ENCODE measurements at regions not wholly inside any gene's neighbourhood (a gene's known extent, or its start where the extent isn't known, plus 50 kb on each side); places are given as distances from the start of the nearest gene placed in this dataset.

DNA sequence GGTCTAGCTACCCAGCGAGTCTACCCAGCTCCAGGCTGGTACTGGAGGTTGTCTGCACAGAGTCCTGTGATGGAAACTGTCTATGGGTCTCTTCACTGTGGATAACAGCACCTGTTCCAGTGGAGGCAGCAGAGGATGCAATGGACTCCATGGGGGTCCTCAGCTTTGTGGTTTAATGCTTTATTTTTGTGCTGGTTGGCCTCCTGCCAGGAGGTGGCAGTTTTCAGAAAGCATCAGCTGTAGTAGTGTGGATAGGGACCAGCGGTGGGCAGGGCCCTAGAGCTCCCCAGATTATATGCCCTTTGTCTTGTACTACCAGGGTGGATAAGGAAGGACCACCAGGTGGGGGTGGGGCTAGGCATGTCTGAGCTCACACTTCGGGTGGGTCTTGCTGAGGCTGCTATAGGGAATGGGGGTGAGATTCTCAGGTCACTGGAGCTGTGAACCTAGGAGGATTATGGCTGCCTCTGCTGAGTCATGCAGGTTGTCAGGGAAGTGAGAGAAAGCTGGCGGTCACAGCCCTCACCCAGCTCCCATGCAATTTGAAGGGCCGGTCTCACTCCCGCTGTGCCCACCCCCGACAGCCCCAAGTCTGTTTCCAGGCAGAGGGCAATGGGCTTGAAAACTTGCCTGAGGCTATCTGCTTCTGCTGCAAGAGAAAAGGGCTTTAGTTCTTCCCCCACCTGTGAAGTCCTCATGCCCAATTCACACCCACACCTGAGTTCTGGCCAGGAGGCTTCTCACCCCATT lies 397.1 kb downstream of the TLE1 start:
- in situ Hi-C loops (cut with MboI; ENCODE audit: low sequenced_read_pairs): no loop called here

DNA sequence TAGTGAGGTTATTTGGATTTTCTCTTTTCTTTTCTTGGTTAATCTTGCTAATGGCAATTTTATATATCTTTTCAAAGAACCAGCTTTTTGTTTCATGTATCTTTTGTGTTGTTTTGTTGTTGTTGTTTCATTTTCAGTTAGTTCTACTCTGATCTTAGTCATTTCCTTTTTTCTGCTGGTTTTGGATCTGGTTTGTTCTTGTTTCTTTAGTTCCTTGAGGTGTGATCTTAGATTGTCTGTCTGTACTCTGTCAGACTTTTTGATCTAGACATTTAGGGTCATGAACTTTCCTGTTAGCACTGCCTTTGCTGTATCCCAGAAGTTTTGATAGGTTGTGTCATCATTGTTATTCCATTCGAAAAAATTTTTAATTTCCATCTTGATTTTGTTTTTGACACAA lies 399.7 kb downstream of the TLE1 start:
- in situ Hi-C loops (cut with MboI; ENCODE audit: low sequenced_read_pairs): no loop called here

DNA sequence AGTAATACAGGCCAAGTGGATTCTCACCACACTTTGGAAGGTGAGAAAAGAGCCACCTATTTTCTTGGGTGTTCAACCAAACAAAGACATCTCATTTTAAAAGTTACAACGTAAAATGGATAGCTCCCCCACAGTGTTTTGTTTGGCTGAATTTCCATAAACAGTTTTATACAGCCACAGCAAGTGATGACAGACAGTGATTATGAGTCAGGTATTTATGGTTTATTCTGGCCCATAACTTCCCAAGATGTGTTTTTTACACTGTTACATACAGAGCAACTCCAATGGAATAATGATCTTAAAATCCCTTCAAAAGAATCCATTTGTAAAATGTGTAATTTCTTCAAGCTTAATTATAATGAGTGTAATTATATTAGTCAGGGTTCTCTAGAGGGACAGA lies 421.3 kb downstream of the TLE1 start:
- in situ Hi-C loops (cut with MboI; ENCODE audit: low sequenced_read_pairs): no loop called here

DNA sequence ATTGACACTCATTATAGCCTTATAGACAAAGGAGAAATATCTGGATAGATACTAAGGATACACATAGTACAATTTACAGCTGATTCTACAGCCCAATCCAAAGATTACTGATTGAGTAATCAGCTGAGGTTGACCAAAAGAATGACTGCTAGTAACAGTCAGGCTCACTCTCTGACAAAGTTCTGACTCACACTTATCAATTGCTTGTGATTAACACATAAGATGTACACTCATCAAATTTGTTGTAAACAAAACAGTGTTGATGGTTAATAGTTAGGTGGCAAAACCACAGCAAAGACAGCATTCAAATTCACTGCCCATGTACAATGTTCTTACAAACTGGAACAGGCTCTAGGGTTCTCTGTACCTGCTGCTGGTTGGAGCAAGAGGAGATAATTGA lies 422.7 kb downstream of the TLE1 start:
- in situ Hi-C loops (cut with MboI; ENCODE audit: low sequenced_read_pairs): no loop called here

DNA sequence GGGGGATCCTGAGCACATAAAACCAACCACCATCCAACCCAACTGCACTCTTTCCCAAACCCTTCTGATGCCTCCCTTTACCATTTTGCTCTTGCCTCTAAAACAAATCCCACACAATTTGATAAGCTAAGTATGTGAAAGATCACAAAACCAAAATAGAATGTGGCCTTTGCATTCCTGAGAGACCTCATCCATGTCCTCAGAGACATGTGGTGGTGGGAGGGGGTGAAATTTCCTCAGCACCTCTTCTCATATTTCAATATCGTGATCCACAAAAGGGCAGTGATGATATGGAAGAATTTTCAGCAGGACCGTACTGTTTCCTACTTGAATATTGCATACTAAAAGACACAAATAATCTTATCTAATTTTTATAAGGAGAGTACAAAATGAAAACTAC lies 423.3 kb downstream of the TLE1 start:
- in situ Hi-C loops (cut with MboI; ENCODE audit: low sequenced_read_pairs): no loop called here

DNA sequence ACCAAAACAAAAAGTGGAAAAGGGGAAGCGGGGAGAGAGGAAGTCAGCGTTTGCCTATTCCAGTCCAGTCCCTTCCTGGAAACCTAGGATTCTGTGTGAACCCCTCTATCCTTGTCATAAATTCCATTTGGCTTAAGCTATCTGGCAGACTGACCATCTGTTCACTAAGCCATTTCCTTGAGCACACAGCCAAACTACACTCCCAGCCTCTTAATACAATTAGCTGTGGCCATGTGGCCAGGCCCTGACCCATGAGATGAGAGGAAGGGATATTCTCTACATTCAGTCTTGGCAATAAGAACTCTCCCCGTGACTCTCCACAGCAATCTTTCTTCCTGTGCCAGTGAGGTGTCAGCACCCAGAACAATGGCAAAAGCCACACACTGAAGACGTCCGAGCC lies 424.8 kb downstream of the TLE1 start:
- in situ Hi-C loops (cut with MboI; ENCODE audit: low sequenced_read_pairs): no loop called here

DNA sequence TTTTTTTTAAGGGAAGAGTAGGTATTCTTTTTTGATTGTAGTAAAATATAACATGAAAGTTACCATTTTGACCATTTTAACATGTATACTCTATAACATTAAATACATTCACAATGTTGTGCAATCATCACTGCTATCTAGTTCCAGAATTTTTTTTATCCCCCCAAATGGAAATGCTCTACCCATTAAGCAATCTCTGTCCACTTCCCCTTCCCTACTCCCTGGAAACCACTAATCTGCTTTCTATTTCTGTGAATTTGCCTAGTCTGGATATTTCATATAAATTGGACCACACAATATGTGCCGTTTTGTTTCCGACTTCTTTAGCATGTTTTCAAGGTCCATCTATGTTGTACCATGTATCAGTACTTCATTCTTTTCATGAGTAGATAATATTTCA lies 429.5 kb downstream of the TLE1 start:
- in situ Hi-C loops (cut with MboI; ENCODE audit: low sequenced_read_pairs): no loop called here

DNA sequence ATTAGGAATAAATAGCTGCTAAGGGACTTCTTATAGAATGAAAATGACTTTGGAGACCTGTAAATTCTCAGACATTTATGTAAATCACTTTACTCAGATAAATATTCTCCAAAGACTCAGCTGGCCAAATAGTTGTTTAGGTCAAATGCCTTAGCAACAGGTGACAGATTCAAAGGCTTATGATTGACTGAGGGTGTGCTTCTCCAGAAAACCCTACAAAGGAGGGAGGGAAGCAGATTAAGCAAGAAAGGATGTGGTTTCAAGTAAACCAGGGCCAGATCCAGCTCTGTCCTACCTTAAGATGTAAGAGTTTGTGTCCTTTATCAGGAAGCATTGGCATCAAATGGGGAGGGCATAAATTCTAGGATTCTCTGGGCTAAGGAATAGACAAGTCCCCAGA lies 433.0 kb downstream of the TLE1 start:
- in situ Hi-C loops (cut with MboI; ENCODE audit: low sequenced_read_pairs): no loop called here

DNA sequence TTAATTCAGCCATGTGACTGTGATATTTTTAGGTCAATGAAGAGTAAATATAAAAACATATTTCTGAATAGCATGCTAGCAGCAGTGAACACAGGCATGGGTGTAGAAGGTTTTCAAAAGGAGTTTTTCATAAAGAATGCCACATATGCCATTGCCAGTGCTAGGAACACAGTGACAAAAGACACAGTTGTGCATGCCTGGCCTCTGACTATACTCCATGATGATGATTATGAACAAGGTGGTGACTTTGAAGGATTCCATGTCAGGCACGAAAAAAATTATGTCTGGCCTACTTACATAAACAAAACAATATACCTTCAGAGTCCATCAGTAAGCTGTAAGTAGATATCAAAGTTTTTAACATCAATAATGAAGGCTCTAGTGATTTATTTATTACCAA lies 438.7 kb downstream of the TLE1 start:
- in situ Hi-C loops (cut with MboI; ENCODE audit: low sequenced_read_pairs): no loop called here

DNA sequence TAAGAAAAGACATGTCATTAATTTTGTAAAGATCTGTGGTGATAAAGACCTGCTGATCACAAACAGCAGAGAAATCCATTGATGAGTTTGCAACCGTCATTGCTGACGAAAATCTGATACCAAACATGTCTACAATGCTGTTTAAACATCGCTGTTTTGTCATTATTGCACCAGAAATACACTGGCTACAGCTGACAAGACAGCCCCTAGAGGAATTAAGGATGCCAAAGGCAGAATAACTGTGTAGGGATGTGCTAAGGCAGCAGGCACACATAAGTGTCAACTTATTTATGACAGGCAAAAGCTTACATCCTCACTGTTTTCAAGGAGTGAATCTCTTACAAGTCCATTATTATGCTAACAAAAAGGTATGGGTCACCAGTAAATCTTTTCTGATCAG lies 439.3 kb downstream of the TLE1 start:
- in situ Hi-C loops (cut with MboI; ENCODE audit: low sequenced_read_pairs): no loop called here

DNA sequence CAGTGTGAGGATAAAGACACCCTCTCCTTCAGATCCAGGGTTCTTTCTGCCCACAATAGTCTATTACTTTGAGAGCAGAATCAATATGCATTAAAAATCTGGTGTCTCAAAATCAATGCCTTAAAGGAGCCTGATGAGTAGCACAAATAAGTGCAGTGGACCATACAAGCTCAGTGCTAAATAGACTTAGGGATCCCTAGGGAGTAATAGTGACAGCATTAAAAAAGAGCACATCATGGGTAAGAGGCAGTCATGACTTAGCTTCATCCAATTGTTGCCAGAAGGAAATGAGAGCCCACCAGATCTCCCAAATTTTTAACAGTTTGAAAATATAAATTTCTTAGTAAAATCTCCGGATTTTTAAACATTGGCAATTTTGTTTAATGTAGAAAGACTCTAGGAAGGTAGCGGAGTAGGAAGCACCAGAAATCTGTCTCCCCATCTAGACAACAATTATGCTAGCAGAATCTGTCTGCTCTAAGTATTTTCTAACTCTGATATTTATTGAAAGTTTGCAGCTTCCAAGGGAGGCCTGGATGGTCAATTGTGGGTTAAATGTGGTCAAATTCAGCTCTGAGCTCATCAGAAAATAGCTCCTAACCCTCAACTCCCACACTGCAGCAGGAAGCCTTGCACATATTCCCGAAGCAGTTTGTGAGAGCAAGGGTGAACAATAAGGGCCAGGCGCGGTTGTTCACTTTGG lies 443.9 kb downstream of the TLE1 start:
- in situ Hi-C loops (cut with MboI; ENCODE audit: low sequenced_read_pairs): no loop called here

DNA sequence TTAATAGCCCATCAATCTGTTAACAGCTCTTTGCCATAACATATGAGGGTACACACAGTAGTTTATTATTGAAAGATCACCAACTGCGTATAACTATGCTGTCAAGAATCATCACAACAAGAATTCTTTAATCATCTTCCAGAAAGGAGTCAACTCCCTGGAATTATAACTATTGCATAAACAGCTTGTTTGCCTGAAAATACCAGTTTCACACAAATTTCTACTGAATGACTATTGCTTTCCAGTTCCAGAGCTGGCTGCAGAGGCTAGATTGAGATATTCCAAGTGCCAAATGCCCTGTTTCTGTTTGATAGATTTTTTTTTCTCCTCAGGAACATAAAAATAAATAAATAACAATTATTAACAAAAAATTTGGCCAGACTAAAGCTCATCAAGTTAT lies 444.7 kb downstream of the TLE1 start:
- in situ Hi-C loops (cut with MboI; ENCODE audit: low sequenced_read_pairs): no loop called here

DNA sequence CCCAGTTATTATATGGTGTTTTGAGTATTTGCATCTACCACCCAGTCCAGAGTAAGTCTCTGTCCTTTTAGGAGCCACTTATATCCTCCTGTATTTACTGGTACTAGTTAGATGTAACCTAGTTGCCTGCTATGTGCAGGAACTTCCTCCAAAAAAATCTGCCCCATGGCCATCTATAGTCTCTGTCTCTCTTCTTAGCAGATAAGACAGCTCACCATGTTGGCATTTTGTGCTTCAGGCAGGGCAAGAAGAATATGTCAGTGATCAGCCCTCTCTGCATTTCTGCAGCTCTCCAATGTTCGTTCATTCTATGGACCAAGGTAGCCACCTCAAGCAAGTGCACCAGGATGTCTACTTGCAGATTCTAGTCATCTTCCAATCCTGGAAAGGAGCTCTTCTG lies 446.5 kb downstream of the TLE1 start:
- in situ Hi-C loops (cut with MboI; ENCODE audit: low sequenced_read_pairs): no loop called here

DNA sequence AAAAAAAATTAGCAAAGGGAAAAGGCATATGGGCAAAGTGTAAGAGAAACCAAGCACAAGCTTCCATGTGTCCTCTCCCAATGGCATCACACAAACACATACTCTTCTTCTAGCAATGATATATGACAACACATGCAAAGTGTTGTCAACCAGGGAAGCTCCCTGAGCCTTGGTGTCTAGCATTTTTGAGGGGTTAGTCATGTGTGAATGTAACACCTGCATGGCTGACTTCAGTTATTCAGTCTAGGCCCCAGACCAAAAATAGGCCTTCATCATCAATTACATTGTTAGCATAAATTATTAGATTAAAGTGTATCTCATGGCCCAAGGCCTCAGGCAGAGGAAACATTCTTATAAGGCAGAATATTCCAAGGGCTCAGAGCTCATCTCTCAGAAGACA lies 450.0 kb downstream of the TLE1 start:
- in situ Hi-C loops (cut with MboI; ENCODE audit: low sequenced_read_pairs): no loop called here

DNA sequence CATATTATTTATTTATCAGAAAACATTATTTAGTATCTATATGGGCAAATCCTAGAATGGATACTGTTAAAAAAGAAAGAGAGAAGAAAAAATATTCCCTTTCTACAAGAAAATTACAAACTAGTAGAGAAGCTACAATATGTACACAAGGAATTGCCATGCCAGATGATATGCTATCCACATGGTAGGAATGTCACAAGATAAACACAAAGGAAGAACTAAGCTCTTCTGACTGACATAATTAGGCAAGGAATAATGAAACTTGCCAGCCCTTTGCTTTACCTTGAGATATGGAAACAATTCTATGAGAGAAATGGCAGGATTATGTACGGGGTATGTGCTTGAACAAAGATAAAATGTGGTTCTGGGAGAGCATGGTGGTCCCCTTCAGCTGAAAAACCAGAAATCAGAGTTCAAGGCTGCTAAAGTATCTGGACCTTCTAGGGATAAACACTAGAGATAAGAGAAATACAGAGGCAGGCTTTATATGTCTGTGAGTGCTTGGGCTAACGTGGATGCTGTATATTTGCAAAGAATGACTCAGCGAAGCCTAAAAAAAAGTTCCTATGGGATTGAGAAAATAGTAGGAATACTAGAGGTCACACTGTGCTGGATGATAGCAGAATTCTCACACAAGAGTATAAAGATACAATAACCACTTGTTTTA lies 451.6 kb downstream of the TLE1 start:
- in situ Hi-C loops (cut with MboI; ENCODE audit: low sequenced_read_pairs): no loop called here

DNA sequence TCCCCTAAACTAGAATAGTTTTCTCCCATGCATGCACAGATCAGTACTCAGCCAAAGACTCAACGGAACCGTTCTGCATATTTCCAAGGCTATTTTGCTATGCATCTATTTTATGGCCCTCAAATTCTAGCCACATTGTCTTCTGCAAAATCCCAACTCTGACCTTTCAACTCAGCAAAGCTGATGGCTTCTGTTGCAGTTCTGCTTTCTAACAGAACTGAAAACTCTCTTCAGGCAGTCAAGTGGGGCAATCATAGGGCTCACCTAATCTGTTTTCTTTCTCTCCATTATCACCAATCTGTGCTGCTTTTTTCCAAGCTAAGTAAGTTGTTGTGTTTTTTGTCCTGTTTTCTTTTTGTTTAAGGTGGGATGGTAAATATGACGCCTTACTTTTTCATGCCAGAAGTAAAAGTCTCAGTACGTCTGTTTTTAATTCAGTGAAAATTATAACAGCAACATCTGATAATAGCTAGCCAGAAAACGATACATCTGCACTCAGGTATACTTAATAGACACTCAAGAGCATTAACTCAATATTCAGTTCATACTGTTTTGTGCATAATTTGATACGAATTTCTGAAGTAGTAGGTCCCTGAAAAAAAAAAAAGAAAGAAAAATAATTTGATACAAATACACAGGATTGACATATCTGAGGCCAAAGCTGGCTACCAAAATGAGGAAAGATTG lies 454.3 kb downstream of the TLE1 start:
- in situ Hi-C loops (cut with MboI; ENCODE audit: low sequenced_read_pairs): no loop called here

DNA sequence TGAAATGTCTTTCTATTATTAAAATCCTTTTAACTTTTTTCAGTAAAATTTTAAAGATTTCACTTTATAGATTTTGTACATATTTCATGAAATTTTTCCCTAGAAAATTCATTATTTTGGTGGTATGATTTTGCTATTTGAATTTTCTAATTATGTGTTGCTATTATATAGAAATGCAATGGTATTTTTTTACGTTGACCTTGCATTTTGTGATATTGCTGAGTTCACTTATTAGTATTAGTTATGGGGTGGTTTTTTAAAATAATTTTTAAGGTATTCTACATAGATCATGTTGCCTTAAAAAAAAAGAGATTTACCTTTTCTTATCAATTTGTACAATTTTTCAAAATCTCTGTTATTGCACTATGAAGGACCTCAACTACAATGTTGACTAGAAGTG lies 458.3 kb downstream of the TLE1 start:
- in situ Hi-C loops (cut with MboI; ENCODE audit: low sequenced_read_pairs): no loop called here

DNA sequence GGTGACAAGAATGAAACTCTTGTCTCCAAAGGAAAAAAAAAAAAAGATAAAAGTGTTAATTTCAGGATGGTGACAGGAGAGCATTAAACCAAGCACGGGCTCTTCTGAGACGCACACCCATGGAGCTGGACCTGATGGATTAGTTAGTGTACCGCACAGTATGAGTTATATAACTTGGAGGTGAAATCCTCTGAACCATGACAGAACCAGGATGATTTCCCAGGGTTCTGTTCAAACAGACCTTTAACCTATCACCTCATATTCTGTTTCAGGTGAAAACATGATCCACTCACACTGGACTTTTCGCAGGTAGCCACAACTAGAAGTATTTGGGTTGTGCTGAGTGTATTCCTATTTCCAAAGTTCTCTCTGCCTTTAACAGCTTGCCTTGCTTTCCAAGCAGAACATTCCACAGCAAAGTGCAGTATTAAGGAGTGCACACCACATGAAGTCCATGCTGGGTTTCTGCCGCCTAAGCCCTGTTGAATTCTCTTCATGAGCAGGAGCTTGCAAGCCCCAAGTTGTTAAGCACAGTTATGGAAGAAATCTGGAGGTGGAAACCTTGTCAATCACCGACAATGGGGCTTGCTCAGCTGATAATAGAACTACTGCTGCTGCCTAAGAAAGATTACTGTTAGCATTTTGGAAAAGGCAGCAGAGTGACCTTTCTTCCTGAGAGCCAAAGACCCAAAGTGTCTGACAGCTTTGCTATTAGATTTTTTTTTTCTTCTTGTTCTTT lies 461.7 kb downstream of the TLE1 start:
- in situ Hi-C loops (cut with MboI; ENCODE audit: low sequenced_read_pairs): no loop called here

DNA sequence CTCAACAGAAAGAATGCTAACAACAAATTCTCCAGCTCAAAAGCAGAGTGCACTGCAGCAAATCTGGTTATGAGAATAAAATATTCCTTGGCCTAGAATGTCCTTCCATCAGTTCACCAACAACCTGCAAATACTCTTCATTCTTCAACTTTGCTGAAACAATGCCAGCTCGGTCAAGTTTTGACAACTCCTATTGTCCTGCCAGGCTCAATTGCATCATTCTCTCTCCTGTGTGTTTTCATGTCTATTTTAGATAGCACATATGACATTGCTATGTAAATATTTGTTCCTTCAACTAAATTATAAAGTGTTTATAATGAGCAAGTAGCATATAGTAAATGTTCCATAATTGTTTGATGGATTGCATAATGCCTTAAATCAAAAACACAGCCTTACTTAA lies 463.8 kb downstream of the TLE1 start:
- in situ Hi-C loops (cut with MboI; ENCODE audit: low sequenced_read_pairs): no loop called here

DNA sequence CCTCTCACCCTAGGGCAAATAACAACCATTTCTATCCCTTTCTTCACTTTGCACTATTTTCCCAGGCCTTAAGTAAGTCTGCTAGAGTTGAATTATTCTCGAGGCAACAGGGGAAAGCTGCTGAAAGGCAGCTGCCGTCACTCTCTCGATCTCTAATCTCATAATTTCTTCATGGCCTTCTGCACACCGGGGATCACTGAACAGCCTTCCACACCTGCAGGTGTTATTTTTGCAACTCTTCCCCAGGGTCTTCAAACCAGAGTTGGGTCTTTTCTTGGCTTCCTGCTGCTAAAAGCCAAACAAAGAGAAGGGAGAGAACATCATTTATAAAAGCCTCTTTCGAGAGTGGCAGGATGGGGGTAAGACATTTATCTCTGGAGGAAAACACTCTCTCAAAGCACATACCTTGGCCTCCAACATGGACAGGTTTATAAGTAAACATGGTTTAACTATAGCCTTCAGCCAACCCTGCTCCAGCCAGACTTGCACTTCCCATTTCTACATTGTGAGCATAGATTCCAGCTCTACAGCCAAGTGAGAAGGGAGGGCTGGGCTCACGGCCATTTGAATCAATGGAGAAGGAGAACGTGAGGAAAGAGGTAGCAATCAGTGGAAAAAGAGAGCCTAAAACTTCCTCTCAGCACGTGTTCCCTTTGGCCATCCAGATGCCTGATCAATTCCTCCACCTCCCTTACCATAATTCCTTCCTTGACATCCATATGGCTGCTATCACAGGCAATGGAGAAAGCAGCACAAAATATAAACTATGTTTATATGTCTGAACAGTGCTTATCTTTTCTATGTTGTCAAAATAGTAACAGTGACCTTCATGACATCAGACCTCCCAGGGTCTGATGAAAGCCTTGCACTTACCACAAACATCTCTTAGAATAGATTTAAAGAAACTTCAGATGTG lies 464.9 kb downstream of the TLE1 start:
- in situ Hi-C loops (cut with MboI; ENCODE audit: low sequenced_read_pairs): no loop called here

All from HL-60/S4 treated with phorbol 12-myristate 13-acetate at 8.2 ng/mL for 4 days and 3 days (cell line).